ENCODE measurements at regions not wholly inside any gene's neighbourhood (a gene's known extent, or its start where the extent isn't known, plus 50 kb on each side); places are given as distances from the start of the nearest gene placed in this dataset.

GRCh38 chr1:234725177-234726132, 115.5 kb upstream of the IRF2BP2 start:
- intact Hi-C loops (cut with DNase I) = loop anchor here (2.0 to 10.0 kb wide), 5 partner anchors 109 to 362 kb away; no protein-coding TSS in a partner anchor
- peak in 12 of 42 donors; percentile 21 to 76 (median 57) for DNase-seq

DNA sequence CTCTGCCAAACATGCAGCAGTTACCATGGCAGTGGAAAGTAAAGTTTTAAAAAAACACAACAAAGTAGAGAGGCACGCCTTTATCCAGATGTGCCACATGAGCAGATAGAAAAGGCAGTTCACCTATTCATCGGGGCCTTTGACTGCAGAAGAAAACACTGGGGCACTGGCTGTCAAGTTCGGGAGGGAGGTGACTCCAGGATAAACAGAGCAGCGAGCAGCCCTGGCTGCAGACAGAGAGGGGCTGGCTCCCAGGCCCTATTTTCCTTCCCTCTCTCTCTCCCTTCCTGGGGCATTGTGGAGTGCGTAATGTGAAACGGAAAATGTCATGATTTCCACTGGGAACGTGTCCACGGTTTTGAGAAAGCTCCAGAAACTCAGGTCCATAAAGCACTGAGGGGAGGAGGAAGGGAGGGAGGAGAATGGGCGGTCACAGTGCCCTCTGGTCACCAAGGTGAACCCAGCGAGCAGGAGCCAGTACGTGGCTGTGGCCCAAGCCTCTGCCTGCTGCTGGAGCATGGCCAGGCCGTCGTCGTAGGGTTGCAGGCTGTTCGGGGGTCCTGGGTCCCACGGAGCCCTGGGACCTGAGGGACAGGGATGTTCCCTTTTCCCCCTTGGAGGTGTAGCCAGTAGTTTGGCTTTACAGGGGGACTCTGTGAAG, 114.7 kb upstream of the IRF2BP2 start:
- peak in 35 of 42 donors; percentile 33 to 85 (median 63) for DNase-seq
- intact Hi-C loops (cut with DNase I) = loop anchor here (1.0 to 10.0 kb wide), 7 partner anchors 110 to 363 kb away; no protein-coding TSS in a partner anchor

GRCh38 chr1:234722904-234723720, 113.1 kb upstream of the IRF2BP2 start:
- intact Hi-C loops (cut with DNase I) = loop anchor here (5.0 to 10.0 kb wide), 3 partner anchors 112 to 354 kb away; no protein-coding TSS in a partner anchor
- peak; percentile 44 to 94 (median 76) for DNase-seq

- intact Hi-C loops (cut with DNase I) = loop anchor here (5.0 to 10.0 kb wide), 3 partner anchors 113 to 355 kb away; no protein-coding TSS in a partner anchor
- DNase-seq = peak in 2 of 42 donors; percentile 10 to 61
Measured at GRCh38 chr1:234722270-234722704, 112.3 kb upstream of the IRF2BP2 start.

GRCh38 chr1:234721476-234722269, 111.7 kb upstream of the IRF2BP2 start:
- DNase-seq = peak in 17 of 42 donors; percentile 21 to 77 (median 55)
- intact Hi-C loops (cut with DNase I) = loop anchor here (5.0 to 10.0 kb wide), 3 partner anchors 113 to 356 kb away; no protein-coding TSS in a partner anchor

GRCh38 chr1:234720709-234721441, 110.9 kb upstream of the IRF2BP2 start:
- no peak for DNase-seq
- intact Hi-C loops (cut with DNase I) = loop anchor here (5.0 to 10.0 kb wide), 3 partner anchors 114 to 356 kb away; no protein-coding TSS in a partner anchor

DNA sequence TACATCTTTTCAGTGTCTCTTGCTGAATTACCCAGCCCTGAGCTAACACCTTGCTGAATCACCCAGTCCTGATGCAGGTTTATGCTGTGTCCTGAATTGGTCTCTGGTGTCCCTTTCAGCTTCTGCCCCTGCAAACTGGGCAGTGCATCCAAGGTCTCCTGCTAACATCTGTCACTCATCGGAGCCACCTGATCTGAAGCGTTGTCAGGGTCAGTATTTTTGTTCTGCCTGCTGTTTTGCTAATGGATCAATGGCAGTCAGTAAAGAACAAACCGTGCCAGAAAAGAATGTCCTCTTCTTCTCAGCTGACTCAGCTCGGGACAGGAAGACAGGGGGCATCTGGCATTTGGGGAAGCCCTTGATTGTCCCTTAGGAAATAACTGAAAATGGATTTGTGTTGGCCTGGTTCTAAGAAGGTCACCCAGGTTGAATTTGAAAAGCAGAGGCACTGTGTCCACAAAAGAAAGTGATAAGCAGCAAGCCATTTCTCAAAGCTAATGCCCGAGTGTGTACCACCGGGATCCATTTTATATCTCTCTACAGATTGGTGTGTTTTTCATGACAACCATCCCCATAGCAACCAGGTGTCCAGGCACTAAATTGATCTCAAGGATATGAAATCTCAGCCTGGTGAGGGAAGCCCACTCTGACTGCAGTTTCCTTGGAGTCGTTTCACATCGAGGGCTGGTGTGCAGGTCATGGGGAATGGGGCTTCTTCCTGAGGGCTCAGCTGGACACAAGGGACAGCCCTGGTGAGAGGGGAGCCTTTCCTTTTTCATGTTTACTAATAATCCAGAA, 109.7 kb upstream of the IRF2BP2 start:
- intact Hi-C loops (cut with DNase I) = loop anchor here (5.0 to 10.0 kb wide), 4 partner anchors 47 to 358 kb away; no protein-coding TSS in a partner anchor
- DNase-seq = no peak

DNA sequence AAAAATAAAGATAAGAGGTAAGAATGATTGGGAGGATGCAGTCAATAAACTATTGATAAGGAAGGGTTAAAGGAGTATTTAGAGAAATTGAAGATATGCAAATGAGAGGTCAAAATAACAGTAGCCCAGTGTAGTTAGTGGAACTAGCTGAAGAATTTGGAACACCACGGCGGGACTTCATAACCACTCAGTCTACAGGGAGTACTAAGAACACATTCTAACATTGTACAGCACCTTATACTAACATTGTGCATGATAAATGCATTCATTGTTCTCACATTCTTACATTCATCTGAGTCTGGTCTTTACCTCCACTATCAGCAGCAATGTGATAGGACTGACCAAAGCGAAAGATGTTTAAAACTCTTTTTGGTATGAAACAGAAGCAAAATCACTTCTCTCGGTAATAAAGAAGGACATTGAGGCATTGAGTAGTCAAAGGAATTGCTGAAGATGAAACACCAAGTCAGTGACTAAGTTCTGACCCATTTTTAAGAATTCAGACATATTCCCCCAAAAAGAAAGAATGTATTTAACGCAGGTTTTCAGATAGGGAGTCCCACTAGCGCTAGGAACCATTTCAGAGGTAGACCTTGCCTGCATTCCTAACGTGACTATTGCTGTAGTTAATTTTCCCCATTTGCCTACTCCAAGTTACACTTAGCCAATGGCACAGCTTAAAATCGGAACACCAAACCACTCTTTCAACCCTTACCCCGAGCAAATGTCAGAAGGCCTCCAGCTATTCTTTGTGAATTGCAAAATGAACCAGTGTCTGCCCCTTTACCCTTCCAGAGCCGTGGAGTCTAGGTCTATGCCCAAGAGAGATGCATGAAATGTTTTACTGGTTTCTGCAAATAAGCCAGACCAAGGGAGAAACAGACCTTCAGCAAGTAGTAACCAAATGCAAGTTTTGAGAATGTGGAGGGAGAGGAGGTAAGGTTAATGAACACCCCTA, 108.8 kb upstream of the IRF2BP2 start:
- intact Hi-C loops (cut with DNase I) = loop anchor here (5.0 kb wide), 1 partner anchor 46 kb away; no protein-coding TSS in a partner anchor
- DNase-seq = no peak

DNA sequence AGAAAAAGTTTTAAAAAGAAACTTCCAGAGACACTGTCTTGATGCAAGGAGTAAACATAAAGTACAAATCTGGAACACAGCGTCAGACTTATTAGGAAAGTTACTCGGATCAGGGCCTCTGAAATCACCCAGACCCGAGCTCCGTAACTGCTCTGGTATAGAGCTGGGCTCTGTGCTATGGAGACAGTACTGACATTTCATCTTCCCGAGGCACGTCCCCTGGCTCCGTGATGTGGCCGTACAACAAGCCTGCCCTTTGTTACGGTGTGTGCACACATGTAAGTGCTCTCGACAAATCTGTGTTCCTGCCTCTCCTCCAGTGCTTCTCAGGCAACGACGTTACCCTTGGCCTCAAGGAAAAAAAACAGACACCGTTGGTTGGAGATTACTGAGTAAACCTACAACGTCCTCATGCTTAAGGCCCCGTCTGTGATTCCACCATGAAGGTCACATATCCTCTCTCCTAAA, 107.0 kb upstream of the IRF2BP2 start:
- peak in 13 of 42 donors; percentile 19 to 68 (median 54) for DNase-seq
- intact Hi-C loops (cut with DNase I) = loop anchor here (5.0 kb wide), 1 partner anchor 45 kb away; no protein-coding TSS in a partner anchor

GRCh38 chr1:234715252-234716014, 105.5 kb upstream of the IRF2BP2 start:
- intact Hi-C loops (cut with DNase I) = loop anchor here (5.0 kb wide), 1 partner anchor 43 kb away; no protein-coding TSS in a partner anchor
- DNase-seq = peak in 1 of 42 donors; percentile 3

DNA sequence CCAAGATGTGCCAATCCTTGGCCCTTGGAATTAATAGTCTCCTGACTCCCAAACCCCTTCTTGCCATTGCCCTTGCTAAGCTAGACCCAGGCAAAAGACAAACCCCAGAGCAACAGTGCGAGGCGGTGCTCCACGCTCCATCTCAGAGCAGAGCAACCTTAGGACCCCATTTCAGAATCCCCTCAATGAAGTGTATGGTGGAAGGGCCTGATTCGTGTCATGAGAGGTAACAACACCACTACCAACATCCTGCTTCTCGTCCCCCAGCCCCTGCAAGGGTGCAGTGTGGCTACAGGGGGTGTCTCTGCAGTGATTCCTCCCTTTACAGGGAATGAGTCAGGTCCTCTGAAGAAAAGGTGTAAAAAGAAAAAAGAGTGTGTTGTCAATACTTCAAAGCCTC, 103.9 kb upstream of the IRF2BP2 start:
- DNase-seq = no peak
- intact Hi-C loops (cut with DNase I) = no loop called here

GRCh38 chr1:234713440-234713839, 103.5 kb upstream of the IRF2BP2 start:
- DNase-seq = no peak
- intact Hi-C loops (cut with DNase I) = no loop called here

DNA sequence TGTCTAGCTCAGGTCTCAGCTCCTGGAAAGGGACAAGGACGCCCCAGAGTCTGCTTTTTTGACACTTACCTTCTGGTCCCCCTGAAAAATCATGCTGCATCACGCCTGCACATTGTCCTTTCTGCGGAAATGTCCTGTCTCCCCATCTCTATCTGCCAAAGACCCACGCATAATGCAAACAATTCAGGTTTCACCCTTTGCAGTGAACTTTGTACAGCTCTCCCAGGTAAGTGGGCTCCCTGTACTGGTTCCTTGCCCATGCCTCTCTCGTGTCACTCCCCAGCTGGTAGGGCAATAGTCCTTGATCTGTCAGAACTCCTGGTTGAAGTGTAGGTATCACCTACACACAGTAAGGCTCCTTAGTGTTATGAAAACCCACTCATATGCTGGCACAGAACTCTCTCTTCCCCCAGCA, 102.9 kb upstream of the IRF2BP2 start:
- DNase-seq = peak in 1 of 42 donors; percentile 25
- intact Hi-C loops (cut with DNase I) = no loop called here
